ENCODE measurements at regions not wholly inside any gene's neighbourhood (a gene's known extent, or its start where the extent isn't known, plus 50 kb on each side); places are given as distances from the start of the nearest gene placed in this dataset.
A peak's percentile ranks its signal among the peaks of the same experiment; 100 is the strongest.

DNA sequence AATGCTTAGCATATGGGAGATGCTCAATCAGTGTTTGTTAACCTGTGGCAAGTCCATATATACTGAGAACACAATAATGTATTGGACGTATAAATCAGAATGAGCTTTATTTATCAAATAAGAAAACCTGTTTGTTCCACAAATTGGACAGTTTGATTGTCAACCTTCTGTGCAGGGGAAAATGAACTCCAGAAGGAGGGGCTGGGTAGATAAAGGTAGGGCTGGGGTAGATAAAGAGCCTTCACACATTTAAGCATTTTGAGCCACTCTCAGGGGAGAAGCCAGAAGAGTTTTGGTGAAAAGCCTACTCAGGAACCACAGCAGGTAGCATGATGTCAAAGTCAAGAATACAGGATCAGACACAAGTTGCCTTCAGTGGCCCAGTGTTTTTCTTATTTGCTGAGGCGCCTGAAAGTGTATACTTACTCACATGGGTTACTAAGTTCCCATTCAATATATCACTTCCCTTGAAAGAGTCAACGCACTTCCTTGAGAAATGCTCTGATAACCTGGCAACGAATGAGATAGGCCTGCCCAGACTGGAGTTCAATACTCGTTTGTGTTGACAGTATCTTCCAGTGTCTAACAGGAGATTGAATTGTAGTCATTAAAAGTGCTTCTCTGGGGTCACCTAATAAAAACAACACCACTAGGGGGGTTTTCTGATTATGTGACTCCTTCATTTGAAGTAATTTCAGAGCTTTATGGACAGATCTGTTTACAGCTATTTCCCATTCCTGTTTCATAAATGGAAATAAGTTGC, 263.9 kb upstream of the CITED2 start:
- DNase-seq (ENCODE audit: low spot score), result no peak

DNA sequence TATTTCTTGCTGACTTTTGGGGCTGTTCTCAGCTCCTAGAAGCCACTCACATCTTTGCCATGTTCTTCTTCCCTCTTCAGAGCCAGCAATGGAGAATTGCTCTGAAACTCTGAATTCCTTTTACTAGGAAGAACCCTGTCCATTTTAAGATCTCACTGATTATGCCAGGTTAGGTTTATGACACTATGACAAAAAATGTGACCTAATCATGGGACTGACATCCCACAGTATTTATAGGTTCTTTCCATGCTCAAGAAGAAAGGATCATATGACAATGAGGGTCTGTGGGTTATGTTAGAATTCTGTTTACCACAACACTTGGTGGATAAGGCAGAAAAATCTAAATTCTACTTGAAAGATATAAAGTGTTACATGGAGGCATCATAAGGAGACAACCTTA, 263.3 kb upstream of the CITED2 start:
- DNase-seq (ENCODE audit: low spot score), result no peak

DNA sequence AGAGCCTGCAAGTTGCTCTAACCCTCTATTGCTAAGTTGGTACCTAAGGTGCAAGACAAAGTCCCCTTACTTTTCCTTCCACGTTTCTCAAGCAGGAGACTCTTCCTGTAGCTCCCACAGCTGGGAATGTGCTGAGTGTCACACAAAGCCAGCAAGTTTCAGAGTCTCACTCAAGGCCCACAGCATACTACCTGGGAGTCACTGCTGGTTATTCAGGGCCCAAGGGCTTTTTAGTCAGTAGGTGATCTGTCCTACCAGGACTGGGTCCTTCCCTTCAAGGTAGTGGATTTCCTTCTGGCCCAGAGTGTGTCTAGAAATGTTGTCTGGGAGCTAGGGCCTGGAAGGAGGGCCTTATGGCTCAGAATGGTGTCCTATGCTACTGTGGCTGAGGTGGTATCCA, 261.9 kb upstream of the CITED2 start:
- no peak for DNase-seq (ENCODE audit: low spot score)

DNA sequence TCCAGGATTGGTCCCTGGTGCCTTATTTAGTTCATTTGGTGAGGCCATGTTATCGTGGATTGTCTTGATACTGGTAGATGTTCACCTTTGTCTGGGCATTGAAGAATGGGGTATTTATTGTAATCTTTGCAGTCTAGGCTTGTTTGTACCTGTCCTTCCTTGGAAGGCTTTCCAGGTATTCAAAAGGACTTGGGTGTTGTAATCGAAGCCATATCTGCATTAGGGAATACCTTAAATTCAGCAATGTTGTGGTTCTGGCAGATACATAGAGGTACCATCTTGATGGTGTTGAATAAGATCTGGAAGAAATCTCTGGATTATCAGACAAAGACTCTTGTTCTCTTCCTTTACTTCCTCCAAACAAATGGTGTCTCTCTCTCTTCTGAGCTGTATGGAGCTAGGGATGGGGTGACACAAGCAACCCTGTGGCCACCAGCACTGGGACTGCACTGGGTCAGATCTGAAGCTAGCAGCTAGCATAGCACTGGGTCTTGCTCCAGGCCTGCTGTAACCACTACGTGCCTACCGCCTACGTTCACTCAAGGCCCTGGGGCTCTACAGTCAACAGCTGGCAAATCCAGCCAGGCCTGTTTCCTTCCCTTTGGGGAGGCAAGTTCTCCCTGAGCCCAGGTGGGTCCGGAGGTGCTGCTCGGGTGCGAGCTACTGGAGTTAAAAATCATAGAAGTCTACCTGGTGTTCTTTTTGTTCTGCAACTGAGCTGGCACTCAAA, 261.1 kb upstream of the CITED2 start:
- DNase-seq (ENCODE audit: low spot score), result no peak

DNA sequence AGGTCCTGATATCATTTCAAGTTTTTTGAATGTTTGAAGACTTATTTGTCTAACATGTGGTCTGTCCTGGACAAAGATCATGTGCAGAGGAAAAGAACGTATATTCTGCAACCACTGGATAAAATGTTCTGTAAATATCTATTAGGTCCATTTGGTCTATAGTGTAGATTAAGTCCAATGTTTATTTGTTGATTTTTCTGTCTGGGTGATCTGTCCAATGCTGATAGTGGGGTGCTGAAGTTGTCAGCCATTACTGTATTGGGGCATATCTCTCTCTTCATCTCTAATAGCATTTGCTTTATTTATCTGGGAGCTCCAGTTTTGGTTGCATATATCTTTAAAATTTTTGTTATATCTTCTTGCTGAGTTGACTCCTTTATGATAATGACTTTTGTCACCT, 258.4 kb upstream of the CITED2 start:
- DNase-seq (ENCODE audit: low spot score), result no peak

DNA sequence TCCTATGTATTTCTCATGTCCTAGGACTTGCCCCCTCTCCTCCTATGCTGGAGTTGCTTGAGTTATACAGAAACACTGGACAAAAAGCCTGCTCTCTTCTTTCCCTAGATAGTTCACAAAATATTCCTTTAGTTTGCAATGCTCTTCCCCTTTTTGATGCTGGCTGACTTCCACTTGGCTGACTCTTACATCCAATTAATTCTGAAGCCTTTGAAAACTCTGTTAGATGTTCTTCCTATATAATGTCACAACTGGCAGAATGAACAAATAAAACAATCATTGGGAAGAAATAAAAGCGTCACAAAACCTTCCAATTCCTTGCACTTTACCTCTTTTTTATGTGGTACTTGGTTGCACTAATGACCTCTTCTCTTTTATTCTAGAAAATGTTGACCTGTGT, 253.8 kb upstream of the CITED2 start:
- no peak for DNase-seq (ENCODE audit: low spot score)

DNA sequence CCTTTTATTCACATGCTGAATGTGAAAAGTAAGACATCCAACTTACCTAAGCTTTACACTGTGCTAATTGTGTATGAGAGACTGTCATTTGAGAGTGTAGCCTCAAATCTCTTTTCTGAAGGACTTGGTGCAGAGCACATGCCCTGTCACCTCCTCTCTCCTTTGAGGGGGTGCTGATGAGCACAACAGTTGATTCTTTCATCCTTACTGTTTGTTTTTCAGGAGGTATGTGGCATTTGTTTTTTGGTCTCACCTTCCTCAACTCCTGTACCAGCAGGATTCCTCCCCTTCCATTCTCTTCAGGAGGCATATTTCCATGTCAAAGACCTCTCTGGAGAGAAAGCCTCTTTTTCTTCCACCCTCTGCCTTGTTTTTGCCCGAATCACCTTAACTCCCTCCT, 252.6 kb upstream of the CITED2 start:
- DNase-seq (ENCODE audit: low spot score), result no peak

DNA sequence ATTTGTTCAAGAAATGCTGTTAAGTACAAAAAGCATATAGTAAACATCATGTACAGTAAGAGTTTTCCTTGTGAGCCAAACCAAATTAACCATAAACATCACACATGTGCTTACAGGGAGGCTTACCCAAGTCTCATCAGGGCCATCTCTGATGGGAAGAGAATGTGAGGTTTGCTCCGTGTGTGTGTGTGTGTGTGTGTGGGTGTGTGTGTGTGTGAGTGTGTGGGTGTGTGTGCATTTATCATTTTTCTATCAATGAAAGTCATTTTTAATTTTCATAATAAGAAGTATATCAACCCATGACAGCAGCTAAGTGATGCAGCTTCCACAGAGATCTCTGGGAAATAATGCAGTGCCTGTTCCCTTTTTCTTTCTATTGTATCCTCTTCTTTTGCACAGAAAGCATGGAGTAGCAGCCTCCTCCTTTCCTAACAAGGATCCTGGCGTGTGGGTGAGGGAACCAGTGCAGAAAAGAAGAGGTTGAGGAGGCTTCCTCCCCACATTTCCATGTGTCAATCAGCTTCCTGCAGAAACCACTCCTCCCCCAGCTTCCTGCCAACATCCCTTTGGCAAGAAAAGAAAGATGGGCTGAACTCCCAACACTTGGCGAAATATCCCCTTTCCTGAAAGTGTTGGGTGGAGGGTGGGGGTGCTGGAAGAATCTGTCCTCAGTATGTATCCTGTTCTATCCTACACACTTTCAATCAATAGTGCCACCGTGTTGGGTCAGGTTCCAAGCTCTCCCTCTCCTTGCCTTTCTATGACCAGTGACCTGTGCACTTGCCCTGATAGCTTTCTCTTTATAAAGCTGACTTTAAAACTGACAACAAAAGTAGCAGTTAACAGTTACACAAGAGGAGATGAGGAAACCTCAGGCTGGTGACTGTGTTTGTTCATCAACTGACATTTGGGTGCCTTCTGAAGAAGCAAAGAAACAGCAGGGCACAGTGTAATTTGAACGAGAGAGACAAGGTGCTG, 251.8 kb upstream of the CITED2 start:
- no peak for DNase-seq (ENCODE audit: low spot score)

DNA sequence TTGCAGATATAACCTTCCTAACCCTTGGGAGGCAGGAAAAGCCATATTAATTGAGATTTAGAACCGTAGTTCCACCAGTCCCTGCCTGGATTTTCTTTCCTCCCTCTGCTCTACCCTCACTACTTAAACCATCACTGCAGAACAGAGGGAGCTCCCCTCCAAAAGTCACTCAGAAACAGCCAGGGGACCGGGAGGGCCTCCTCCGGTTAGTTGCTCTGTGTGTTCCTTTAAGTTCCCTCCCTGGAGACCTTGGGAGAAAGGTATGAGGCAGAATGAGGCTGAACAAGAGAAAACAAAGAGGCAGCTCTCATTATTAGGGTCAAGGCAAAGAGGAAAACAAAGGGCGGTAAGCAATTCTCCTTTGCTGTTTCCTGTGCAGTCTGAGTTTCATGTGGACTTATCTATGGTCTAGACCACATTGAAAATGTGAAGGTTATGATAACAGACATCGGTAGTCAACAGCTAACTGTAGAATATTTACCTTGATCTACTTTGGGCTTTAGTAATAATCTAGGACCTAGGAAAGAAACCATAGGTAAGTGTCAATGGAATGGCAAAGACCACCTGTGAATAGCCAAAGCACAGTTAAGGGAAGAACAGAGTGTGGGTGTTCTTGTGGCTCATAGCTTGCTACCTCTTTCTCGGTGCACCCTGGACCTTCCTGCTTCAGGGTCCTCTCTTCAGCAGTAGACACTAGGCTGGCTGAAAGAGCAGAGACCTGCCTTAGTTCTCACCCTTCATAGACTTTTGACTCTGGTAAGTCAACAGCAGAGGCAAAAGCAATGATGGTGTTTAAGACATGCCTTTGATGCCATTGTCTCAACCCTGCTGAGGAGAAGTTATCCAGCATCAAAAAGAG, 250.9 kb upstream of the CITED2 start:
- DNase-seq (ENCODE audit: low spot score), result no peak

DNA sequence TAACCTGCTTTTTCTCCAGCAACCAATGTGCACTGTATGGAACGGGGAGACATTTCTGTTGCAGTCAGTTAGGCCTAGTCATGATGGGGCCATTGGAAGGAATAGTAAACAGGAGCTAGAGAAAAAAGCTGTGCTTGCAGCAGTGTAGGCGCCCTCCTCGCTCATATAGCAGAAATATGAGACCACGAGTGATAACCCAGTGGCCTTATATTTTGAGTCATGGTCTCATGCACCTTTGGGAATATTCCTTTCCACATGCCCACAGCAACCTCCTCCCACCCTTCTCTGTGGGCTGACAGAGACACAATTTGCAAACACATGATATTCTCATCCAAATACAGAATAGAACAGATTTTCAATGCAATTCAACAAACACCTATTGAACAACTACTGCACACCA, 248.9 kb upstream of the CITED2 start:
- no peak for DNase-seq (ENCODE audit: low spot score)

DNA sequence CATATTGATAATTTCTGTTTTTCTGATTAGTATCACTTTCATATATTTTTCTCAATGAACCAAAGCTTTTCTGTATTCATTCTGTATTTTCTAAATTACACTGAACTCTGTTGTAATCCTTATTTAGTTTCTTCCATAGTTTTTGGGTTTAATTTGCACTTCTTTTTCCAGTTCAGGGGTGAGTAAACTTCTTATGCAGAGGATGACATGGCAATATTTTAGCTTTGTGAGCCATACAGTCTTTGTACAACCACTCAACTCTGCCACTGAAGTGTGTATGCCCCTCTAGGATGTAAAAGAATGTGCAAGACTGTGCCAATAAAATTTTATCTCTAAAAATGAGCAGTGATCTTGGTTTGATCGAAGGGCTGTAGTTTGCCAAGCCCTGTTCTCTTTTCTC, 239.0 kb upstream of the CITED2 start:
- DNase-seq (ENCODE audit: low spot score), result no peak

DNA sequence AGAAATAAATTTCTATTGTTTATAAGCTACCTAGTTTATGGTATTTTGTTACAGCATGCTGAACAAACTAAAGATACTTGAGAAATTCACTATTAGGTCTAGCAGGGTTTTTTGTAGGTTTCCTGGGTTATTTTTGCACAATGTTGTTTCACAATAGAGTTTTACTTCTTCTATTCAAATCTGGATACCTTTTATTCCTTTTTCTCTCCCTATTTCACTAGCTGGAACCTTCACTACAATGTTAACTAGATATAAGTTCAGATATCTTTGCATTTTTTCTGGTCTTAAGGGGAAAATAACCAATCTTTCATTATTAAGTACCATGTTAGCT, 237.7 kb upstream of the CITED2 start:
- no peak for DNase-seq (ENCODE audit: low spot score)

DNA sequence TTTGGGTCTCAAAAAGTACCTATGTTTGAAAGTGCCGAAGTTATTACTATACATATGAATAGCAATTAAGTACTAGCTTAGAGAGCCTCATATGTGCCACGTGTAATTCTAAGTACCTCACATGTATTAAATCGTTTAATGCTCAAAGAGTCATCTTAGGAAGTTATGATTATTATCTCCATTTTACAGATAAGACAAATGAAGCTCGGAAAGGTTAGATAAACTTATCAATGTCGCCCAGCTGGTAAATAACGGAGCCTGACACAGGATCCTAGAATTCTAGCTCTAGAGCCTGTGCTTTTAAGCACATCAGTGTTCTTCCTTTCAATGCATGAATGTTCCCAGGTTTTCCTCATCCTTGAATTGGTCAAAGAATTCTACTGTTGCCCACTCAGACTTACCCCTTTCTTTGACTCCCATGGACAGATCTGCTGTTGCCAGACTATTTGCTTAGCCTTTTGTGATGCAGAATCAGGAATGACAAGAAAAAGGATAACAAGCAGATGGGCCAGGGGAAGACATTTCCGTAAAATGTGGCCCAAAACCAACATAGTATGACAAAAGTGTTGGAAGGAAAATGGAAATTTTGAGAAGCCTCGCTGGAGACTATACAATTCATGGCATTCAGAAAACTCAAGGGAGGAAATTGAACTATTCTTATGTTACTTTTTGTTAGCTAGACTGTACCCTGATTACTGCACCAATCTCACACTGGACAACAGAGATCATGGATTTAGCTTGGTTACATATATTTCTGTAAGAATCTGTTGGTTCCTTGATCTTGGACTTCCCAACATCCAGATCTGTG, 237.1 kb upstream of the CITED2 start:
- DNase-seq (ENCODE audit: low spot score), result no peak

DNA sequence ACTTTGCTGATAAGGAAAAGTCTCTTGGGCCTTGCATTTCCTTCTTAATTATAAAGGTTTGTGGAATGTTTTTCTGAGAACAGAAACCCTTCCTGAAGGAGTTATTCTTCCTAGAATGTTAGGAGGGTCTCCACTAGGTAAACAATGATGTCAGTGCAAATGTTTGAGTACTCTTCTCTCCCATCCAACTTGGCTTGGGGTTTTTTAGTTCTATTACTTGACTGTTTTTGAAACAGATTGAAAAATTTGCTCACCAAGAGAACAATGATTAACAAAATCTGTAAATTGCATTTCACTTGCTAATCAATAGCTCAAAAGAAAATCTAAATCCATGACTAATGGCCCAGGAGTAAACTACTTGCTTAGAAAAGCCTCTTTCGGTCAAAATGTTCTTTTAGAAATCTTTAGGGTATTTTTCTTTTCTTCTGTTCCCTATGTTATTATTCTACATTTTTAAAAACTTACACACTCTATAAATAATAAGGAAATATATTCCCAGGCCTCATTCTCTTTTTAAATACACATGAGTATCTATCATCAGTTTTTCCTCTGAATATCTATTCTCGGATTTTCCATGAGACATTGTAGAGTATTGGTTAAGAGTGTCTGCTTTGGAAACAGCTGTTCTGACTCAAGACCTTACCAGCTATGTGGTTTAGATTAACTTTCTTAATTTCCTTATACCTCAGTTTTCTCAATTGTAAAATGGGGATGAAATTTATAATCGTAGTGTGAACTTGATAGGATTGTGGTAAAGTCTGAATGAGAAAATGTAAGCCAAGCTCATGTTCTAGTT, 234.2 kb upstream of the CITED2 start:
- peak; percentile 25 for DNase-seq (ENCODE audit: low spot score)

DNA sequence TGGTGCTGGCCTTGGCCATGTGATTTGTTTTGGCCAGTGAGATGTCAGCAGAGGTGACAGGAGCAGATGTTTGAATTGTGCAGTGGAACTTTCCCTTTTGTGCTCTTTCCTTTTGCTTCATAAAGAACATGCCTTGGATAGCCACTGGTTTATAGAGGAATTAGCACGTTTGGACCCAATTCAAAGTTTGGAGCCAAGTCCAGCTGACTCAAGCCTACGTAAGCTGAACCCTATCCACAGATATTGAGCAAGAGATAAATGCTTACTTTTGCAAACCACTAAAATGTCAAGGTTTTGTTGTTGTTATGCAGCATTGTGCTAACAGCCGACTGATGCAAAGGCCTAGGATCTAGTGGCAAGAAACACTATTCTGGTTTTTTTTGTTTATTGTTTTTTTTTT, 230.9 kb upstream of the CITED2 start:
- no peak for DNase-seq (ENCODE audit: low spot score)

DNA sequence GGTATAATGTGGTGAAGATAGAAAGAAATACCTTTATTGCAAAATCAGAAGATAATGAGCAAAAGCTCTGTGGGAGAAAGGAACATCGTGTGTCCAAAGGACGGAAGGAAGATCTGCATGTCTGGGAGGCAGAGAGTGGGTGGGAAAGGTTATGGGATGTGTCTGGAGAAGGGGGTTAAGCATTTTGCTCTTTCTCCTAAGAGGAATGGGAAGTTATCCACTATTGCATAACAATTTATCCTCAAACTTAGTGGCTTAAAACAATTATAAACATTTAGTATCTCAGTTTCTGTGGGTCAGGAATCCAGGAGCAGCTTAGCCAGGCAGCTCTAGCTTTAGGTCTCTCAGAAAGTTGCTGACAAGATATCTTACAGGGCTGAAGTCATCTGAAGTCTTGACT, 229.1 kb upstream of the CITED2 start:
- DNase-seq (ENCODE audit: low spot score), result no peak

DNA sequence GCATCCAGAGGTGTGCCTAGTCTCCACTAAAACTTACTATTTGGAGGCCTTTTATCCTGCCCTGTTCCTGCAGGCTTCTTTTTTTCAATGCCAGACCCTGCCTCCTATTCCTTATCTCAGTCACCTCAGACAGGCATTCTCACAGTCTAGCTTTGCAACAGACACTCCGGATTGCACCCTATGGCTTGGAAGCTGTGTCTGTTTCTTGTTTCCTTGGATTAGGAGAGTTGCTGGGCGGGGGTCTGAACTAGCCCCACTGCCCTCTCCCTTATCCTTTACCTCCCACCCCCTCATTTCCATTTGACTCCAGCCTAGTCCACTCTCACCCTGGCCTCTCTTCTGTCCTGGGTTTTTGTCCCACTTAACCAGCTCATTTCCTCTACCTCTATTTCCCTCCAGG, 228.1 kb upstream of the CITED2 start:
- DNase-seq (ENCODE audit: low spot score), result no peak

DNA sequence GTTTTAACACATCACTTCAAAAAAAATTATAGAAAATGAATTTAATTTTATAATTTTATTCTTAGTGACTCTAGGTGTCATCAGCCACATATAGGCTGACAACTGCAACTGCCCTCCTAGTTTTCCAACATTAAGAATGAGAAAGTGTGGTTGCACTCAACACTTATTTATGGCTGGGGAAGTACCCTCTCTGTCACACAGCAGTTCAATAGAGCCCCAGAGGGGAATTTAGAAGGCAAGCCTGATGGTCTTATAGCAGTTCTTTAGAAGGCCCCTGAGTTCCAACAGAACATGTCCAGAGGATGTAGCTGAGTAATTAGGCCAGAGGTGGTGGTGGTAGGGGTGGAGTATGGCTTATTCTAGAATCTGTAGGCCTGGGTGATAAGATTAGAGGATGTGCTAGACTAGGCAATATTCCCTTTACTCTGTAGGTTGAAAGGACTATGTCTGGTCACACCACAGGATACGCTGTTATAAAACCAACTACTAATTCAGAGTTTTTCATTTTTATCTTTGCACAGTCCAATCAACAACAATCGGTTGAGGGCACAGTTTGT, 226.5 kb upstream of the CITED2 start:
- DNase-seq (ENCODE audit: low spot score), result no peak

DNA sequence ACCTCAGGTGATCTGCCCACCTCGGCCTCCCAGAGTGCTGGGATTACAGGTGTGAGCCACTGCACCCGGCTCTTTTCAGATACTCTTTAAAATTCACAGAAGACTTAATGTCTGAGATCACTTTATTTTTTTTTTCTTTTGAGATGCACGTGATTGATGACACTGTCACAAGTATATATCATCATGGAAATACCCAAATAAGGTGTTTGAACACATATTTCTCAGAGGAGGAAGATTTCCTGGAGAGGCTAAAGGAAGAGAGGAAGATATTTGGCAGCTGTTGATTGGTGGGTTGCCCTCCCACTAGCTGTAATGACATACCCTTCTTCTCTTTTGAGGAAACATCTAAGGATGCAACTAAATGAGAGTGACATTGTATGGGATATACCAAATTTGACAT, 225.9 kb upstream of the CITED2 start:
- no peak for DNase-seq (ENCODE audit: low spot score)
